GM19397 (cell line): ENCODE measurements at regions not wholly inside any gene's neighbourhood (a gene's known extent, or its start where the extent isn't known, plus 50 kb on each side); places are given as distances from the start of the nearest gene placed in this dataset.
"Not testable (repeated sequence)": the region's sequence is repeated elsewhere in the genome, so short reads cannot be mapped to it uniquely, and the experiment has no call there.

Experiments used
- ATAC-seq: cut with Tn5 transposase; IDR thresholded peaks from one replicate; pipeline ENCODE4 v1.9.1; 2021; ENCODE audit warnings: mild to moderate bottlenecking, moderate library complexity; ENCODE audit not compliant: unreplicated experiment

GRCh38 chr3:182486463-182486862 lies 306.8 kb upstream of the ATP11B start:
- ATAC-seq = no peak

- no peak for ATAC-seq
Measured at GRCh38 chr3:182487143-182487542, 306.2 kb upstream of the ATP11B start.

GRCh38 chr3:182487611-182488010 lies 305.7 kb upstream of the ATP11B start:
- ATAC-seq = no peak

- no peak for ATAC-seq
Measured at GRCh38 chr3:182490596-182491491, 302.5 kb upstream of the ATP11B start.

GRCh38 chr3:182491577-182491976 lies 301.7 kb upstream of the ATP11B start:
- no peak for ATAC-seq

- no peak for ATAC-seq
Measured at GRCh38 chr3:182492536-182492935, 300.8 kb upstream of the ATP11B start.

- ATAC-seq = no peak
Measured at GRCh38 chr3:182500289-182500688, 293.0 kb upstream of the ATP11B start.

- no peak for ATAC-seq
Measured at GRCh38 chr3:182501856-182502255, 291.4 kb upstream of the ATP11B start.

- ATAC-seq = no peak
Measured at GRCh38 chr3:182503401-182503800, 289.9 kb upstream of the ATP11B start.

GRCh38 chr3:182508919-182509711 lies 284.2 kb upstream of the ATP11B start:
- no peak for ATAC-seq

GRCh38 chr3:182509844-182510460 lies 283.4 kb upstream of the ATP11B start:
- no peak for ATAC-seq

GRCh38 chr3:182514236-182514964 lies 278.9 kb upstream of the ATP11B start:
- ATAC-seq = no peak

GRCh38 chr3:182516597-182517336 lies 276.5 kb upstream of the ATP11B start:
- no peak for ATAC-seq

GRCh38 chr3:182519569-182519968 lies 273.7 kb upstream of the ATP11B start:
- no peak for ATAC-seq

- no peak for ATAC-seq
Measured at GRCh38 chr3:182521339-182521738, 272.0 kb upstream of the ATP11B start.

- ATAC-seq = not testable (repeated sequence)
Measured at GRCh38 chr3:182523424-182523823, 269.9 kb upstream of the ATP11B start.

- no peak for ATAC-seq
Measured at GRCh38 chr3:182523836-182524235, 269.5 kb upstream of the ATP11B start.

GRCh38 chr3:182524711-182525401 lies 268.4 kb upstream of the ATP11B start:
- no peak for ATAC-seq

GRCh38 chr3:182525766-182526374 lies 267.4 kb upstream of the ATP11B start:
- ATAC-seq = no peak
